HepG2 (cell line): ENCODE measurements at regions not wholly inside any gene's neighbourhood (a gene's known extent, or its start where the extent isn't known, plus 50 kb on each side); places are given as distances from the start of the nearest gene placed in this dataset.

Source experiments
- ATAC-seq: fragments of 200-7000 bp; cut with Tn5 transposase; 3 replicates; pipeline ENCODE4 v1.9.1; 2020; ENCODE audit warnings: mild to moderate bottlenecking, moderate library complexity
- BruUV-seq: library from RNA; stranded (reverse); fragments of 400-500 nt; replicated peaks from 2 replicates; lab custom pipeline; 2021; lab: Mats Ljungman, UMichigan
- CTCF ChIA-PET: fragments of 300-600 bp; formaldehyde crosslinking; extraction: SDS; loops from one replicate; lab custom pipeline; 2021; ENCODE audit warnings: low total read pairs, inconsistent platforms, low intra/inter-chr PET ratio; lab: Yijun Ruan, JAX
- POLR2A ChIA-PET: fragments of 350-600 bp; sonication (Branson Sonifier 250); formaldehyde crosslinking; loops from one replicate; lab custom pipeline; 2020; ENCODE audit warnings: antibody characterized with exemption, inconsistent platforms; lab: Yijun Ruan, JAX
- DNase-seq: peaks from one replicate; pipeline ENCODE4 v3.0.0-alpha.2; 2015; ENCODE audit warnings: low spot score
- FAIRE-seq: peaks from 3 replicates; lab custom pipeline; 2011; peaks lifted over from hg19 to GRCh38; lab: Jason Lieb, UNC
- H2AFZ ChIP-seq: one replicate; pipeline ENCODE4 v1.6.1; 2011; ENCODE audit warnings: low read length, inconsistent platforms
- H3K27ac ChIP-seq: fragments of 300-600 bp; 3 replicates; pipeline ENCODE4 v1.8.0; 2011; ENCODE audit warnings: mixed run types, mild to moderate bottlenecking, mixed read lengths, low read length, inconsistent platforms; ENCODE audit not compliant: insufficient read depth; ENCODE audit errors: extremely low read length
- H3K27me3 ChIP-seq, 2 experiments: fragments of 200-600 bp in 1 of 2; 2 replicates in 1 of 2; 3 replicates in 1 of 2; pipeline versions ENCODE4 v1.6.0 to v1.8.0; 2011; ENCODE audit warnings: low read length in 2 of 2, mild to moderate bottlenecking in 2 of 2, moderate library complexity in 2 of 2, inconsistent platforms in 1 of 2; ENCODE audit not compliant: insufficient read depth in 2 of 2, control insufficient read depth in 1 of 2
- H3K36me3 ChIP-seq, 2 experiments: fragments of 200-600 bp in 1 of 2; replicated peaks in 1 of 2; 2 replicates in 1 of 2; 3 replicates in 1 of 2; pipeline versions ENCODE4 v1.5.1 to v1.8.0; 2011; ENCODE audit warnings: low read length in 2 of 2, inconsistent platforms in 1 of 2; ENCODE audit not compliant: insufficient read depth in 2 of 2, control insufficient read depth in 1 of 2
- H3K4me1 ChIP-seq: 2 replicates; pipeline ENCODE4 v1.5.1; 2012; ENCODE audit warnings: low read length, inconsistent platforms; ENCODE audit not compliant: insufficient read depth
- H3K4me2 ChIP-seq: 2 replicates; pipeline ENCODE4 v1.6.0; 2011; ENCODE audit warnings: low read depth, low read length, inconsistent platforms
- H3K4me3 ChIP-seq, 3 experiments: fragments of 200-600 bp in 1 of 3; sonication (generic), shearing (Covaris generic) in 1 of 3; replicated peaks in 1 of 3; 2 replicates each; pipeline ENCODE4 v1.5.1; 2011 to 2016; ENCODE audit warnings: low read length in 3 of 3, inconsistent platforms in 2 of 3, low read depth in 2 of 3, mild to moderate bottlenecking in 2 of 3, control low read depth in 1 of 3, mixed read lengths in 1 of 3; ENCODE audit not compliant: insufficient read depth in 1 of 3
- H3K79me2 ChIP-seq: one replicate; pipeline ENCODE4 v1.6.1; 2011; ENCODE audit warnings: low read length, inconsistent platforms; ENCODE audit not compliant: insufficient read depth
- H3K9ac ChIP-seq: 2 replicates; pipeline ENCODE4 v1.6.0; 2011; ENCODE audit warnings: mild to moderate bottlenecking, low read depth, low read length, inconsistent platforms; ENCODE audit not compliant: insufficient read depth
- H3K9me3 ChIP-seq: 2 replicates; pipeline ENCODE4 v1.5.1; 2012; ENCODE audit warnings: mild to moderate bottlenecking, low read length
- H4K20me1 ChIP-seq: 2 replicates; pipeline ENCODE4 v1.6.0; 2011; ENCODE audit warnings: inconsistent platforms, mild to moderate bottlenecking, low read length, moderate library complexity; ENCODE audit not compliant: insufficient read depth
- AHDC1 ChIP-seq: sonication (generic); formaldehyde crosslinking; IDR thresholded peaks from 2 replicates; pipeline ENCODE4 v1.5.1; 2020; ENCODE audit warnings: mild to moderate bottlenecking, missing genetic modification reagents, borderline replicate concordance
- CREBL2 ChIP-seq: sonication (generic); formaldehyde crosslinking; IDR thresholded peaks from 2 replicates; pipeline ENCODE4 v1.8.1; 2023; ENCODE audit warnings: missing genetic modification reagents, mild to moderate bottlenecking, borderline replicate concordance
- ESRRA ChIP-seq: sonication (generic); formaldehyde crosslinking; IDR thresholded peaks from 2 replicates; pipeline ENCODE4 v1.5.1; 2020; ENCODE audit warnings: mild to moderate bottlenecking, low read depth, missing genetic modification reagents
- ETV6 ChIP-seq: sonication (generic); formaldehyde crosslinking; conservative IDR thresholded peaks from 2 replicates; pipeline ENCODE4 v1.4.0; 2020; ENCODE audit warnings: missing genetic modification reagents
- HMG20A ChIP-seq: IDR thresholded peaks from 2 replicates; pipeline ENCODE4 v1.6.1; 2016; ENCODE audit warnings: borderline replicate concordance
- ZFP91 ChIP-seq: sonication (generic); formaldehyde crosslinking; IDR thresholded peaks from 2 replicates; pipeline ENCODE4 v1.9.0; 2022; ENCODE audit warnings: missing genetic modification reagents, mild to moderate bottlenecking, borderline replicate concordance
- ZMYM4 ChIP-seq: sonication (generic); formaldehyde crosslinking; IDR thresholded peaks from 2 replicates; pipeline ENCODE4 v1.8.1; 2023; ENCODE audit warnings: mild to moderate bottlenecking, missing genetic modification reagents
- ZNF629 ChIP-seq: sonication (generic); formaldehyde crosslinking; conservative IDR thresholded peaks from 2 replicates; pipeline ENCODE4 v1.5.0; 2020; ENCODE audit warnings: missing genetic modification reagents
- ZNF775 ChIP-seq: sonication (generic); formaldehyde crosslinking; IDR thresholded peaks from 2 replicates; pipeline ENCODE4 v1.4.0; 2020; ENCODE audit warnings: missing genetic modification reagents, mild to moderate bottlenecking, moderate library complexity, borderline replicate concordance
- WGBS: methylation state at CpG from one replicate; pipeline ENCODE4 v1.1.6; 2017; ENCODE audit warnings: low lambda C conversion rate; 5-methylcytosine and 5-hydroxymethylcytosine counted together
- in situ Hi-C: cut with HindIII; loops from 2 replicates; pipeline ENCODE4 v1.10.0; 2017; ENCODE audit warnings: low pct_unique_long_range_greater_than_20kb; ENCODE audit not compliant: extremely low pct_ligation_motif_present
- intact Hi-C: fragments of 100-400 bp; cut with micrococcal nuclease; formaldehyde crosslinking; loops from one replicate; pipeline ENCODE4 v1.10.0; 2022; ENCODE audit not compliant: unreplicated experiment

GRCh38 chr1:88141499-88142074 lies 542.5 kb upstream of the PKN2 start:
- H3K27ac ChIP-seq: no peak overlapping the region
- no peak overlapping the region for H3K9ac ChIP-seq
- intact Hi-C loops: no loop called here
- ATAC-seq: peak; percentile 71; the same call in 2 of the 3 replicates
- BruUV-seq: no TSS peak
- H3K36me3 ChIP-seq: no peaks in the 10 kb centered on the region
- H4K20me1 ChIP-seq: no peaks in the 10 kb centered on the region
- no peak for FAIRE-seq
- peak overlapping the region; percentile 49 for H2AFZ ChIP-seq
- WGBS: 57% methylated on average over 6 of the region's 6 CpGs
- CTCF ChIA-PET: no interaction called here
- peak overlapping the region; percentile 51; the same call in 1 of the 2 replicates for H3K4me2 ChIP-seq
- no peak for TF ChIP-seq CREBL2 (CRISPR knock-in tag)
- 0 out of 2 replicates have a peak, but pooled peaks have one; percentile 25 for TF ChIP-seq ZMYM4
- no peaks in the 10 kb centered on the region for H3K79me2 ChIP-seq
- no peaks in the 10 kb centered on the region for H3K9me3 ChIP-seq
- DNase-seq: no peak
- no peak overlapping the region for H3K4me3 ChIP-seq
- in situ Hi-C loops: no loop called here
- no peaks in the 10 kb centered on the region for H3K27me3 ChIP-seq
- H3K4me1 ChIP-seq: peaks cover 44% of the 10 kb centered on the region
- POLR2A ChIA-PET: no interaction called here

GRCh38 chr1:88145752-88146151 lies 538.3 kb upstream of the PKN2 start:
- no peak overlapping the region for H3K27ac ChIP-seq
- POLR2A ChIA-PET: interaction anchor here (1.1 kb wide), 1 partner anchor 27 kb away, joined by 3 read pairs; no protein-coding TSS in a partner anchor
- no peaks in the 10 kb centered on the region for H3K27me3 ChIP-seq
- no peaks in the 10 kb centered on the region for H3K36me3 ChIP-seq
- 16% methylated on average over 3 of the region's 3 CpGs for WGBS
- H4K20me1 ChIP-seq: no peaks in the 10 kb centered on the region
- FAIRE-seq (no peak), ATAC-seq (no peak; the same call in 2 of the 3 replicates), DNase-seq (peak; percentile 6)
- intact Hi-C loops: no loop called here
- no TSS peak for BruUV-seq
- no peak overlapping the region for H3K4me3 ChIP-seq
- in situ Hi-C loops: no loop called here
- CTCF ChIA-PET: no interaction called here
- peak overlapping the region; percentile 21 for H3K4me2 ChIP-seq
- H3K4me1 ChIP-seq: peaks cover 54% of the 10 kb centered on the region
- H2AFZ ChIP-seq: no peak overlapping the region
- no peak overlapping the region for H3K9ac ChIP-seq
- H3K79me2 ChIP-seq: no peaks in the 10 kb centered on the region
- no peaks in the 10 kb centered on the region for H3K9me3 ChIP-seq
- TF ChIP-seq ESRRA (no peak), ZFP91 (CRISPR knock-in tag) (no peak), AHDC1 (peak; percentile 30; the same call in 1 of the 2 replicates), ZNF775 (no peak), ETV6 (CRISPR knock-in tag) (no peak), ZNF629 (CRISPR knock-in tag) (no peak), HMG20A (0 out of 2 replicates have a peak, but pooled peaks have one; percentile 7)
